ENCODE measurements at regions not wholly inside any gene's neighbourhood (a gene's known extent, or its start where the extent isn't known, plus 50 kb on each side); places are given as distances from the start of the nearest gene placed in this dataset.

DNA sequence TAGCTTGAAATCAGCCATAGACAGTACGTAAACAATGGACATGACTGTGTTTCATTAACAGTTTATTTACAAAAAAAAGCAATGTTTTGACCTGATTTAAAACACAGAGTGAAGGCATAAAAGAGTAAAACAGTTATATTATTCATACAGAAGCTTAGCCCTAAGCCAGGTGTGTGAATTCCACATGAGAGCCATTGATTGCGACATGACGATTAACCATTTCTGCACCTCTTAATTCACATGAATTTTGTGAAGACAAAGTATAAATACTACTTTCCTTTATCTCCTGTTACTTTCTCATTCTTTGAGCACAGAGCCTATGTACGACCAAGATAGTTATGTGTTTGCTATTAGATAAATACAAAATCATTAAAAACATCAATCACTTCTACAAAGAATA is 55.0 kb upstream of the MAGEB18 start:
- TF ChIP-seq POLR2A (IDR thresholded peaks at IDR 0.05) (no peak), EP300 (IDR thresholded peaks at IDR 0.05) (no peak)

All from tibial nerve (tissue), 3 donors.